Small intestine (tissue), 7 donors: ENCODE measurements at regions not wholly inside any gene's neighbourhood (a gene's known extent, or its start where the extent isn't known, plus 50 kb on each side); places are given as distances from the start of the nearest gene placed in this dataset.
"Not testable (repeated sequence)": the region's sequence is repeated elsewhere in the genome, so short reads cannot be mapped to it uniquely, and the experiment has no call there.

Source experiments
- DNase-seq, 2 donors: peaks; one replicate each; pipeline versions ENCODE4 v3.0.0 to v3.0.0-alpha.2; 2013
- FAIRE-seq: peaks from 2 replicates; lab custom pipeline; 2012; peaks lifted over from hg19 to GRCh38; lab: Jason Lieb, UNC
- H3K27ac ChIP-seq, 3 donors: one replicate each; pipeline ENCODE4 v1.5.1; 2013; ENCODE audit warnings: low read length in 2 of 3, mild to moderate bottlenecking in 2 of 3, control low read depth in 1 of 3, inconsistent platforms in 1 of 3, low read depth in 1 of 3, moderate library complexity in 1 of 3
- H3K27me3 ChIP-seq, 3 donors: one replicate each; pipeline ENCODE4 v1.6.1; 2013; ENCODE audit warnings: low read length in 3 of 3, inconsistent platforms in 1 of 3; ENCODE audit not compliant: control insufficient read depth in 3 of 3, insufficient read depth in 3 of 3
- H3K36me3 ChIP-seq, 3 donors: one replicate each; pipeline ENCODE4 v1.6.1; 2013; ENCODE audit warnings: low read length in 3 of 3, inconsistent platforms in 1 of 3, low read depth in 1 of 3, mild to moderate bottlenecking in 1 of 3, moderate library complexity in 1 of 3; ENCODE audit not compliant: control insufficient read depth in 3 of 3, insufficient read depth in 2 of 3
- H3K4me1 ChIP-seq, 3 donors: one replicate each; pipeline ENCODE4 v1.6.1; 2013; ENCODE audit warnings: low read length in 2 of 3, inconsistent platforms in 1 of 3, low read depth in 1 of 3, mild to moderate bottlenecking in 1 of 3, moderate library complexity in 1 of 3; ENCODE audit not compliant: control insufficient read depth in 3 of 3, insufficient read depth in 2 of 3
- H3K4me3 ChIP-seq, 3 donors: one replicate each; pipeline ENCODE4 v1.5.1; 2013; ENCODE audit warnings: low read length in 3 of 3, control low read depth in 1 of 3, inconsistent platforms in 1 of 3, low read depth in 1 of 3, mild to moderate bottlenecking in 1 of 3, moderate library complexity in 1 of 3
- H3K9me3 ChIP-seq, 2 donors: one replicate each; pipeline ENCODE4 v1.6.1; 2013; ENCODE audit warnings: low read depth in 1 of 2, low read length in 1 of 2; ENCODE audit not compliant: control insufficient read depth in 2 of 2, insufficient read depth in 1 of 2
- WGBS, 3 donors: extraction: QIAGEN DNeasy Blood & Tissue Kit; methylation state at CpG; one replicate each; pipeline ENCODE4 v1.1.7; 2013; 5-methylcytosine and 5-hydroxymethylcytosine counted together
- donor health status: healthy with polysubstance abuse.
- donor health status: control.
- donor health status: control.
- donor health status: Bipolar disorder and iron deficiency.
- donor health status: healthy.

DNA sequence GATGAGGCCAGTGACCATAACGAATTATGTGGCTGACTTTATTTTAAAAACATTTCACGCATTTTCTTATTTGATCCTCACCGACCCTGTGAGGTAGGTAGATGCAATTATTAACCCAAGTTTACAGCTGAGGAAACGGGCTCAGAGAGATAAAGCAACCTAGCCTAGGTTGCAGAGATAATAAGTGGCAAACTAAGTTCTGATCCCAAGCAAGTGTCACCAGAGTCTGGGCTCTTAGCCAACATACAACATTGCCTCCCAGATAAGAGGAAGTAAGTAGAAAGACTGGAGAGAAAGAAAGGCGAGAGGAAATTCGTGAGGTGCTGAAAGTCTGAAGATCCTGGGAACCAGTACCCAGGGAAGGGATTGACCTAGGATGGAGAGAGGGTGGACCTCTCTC lies 77.4 kb upstream of the GPR50 start:
- no peaks in the 10 kb centered on the region for H3K9me3 ChIP-seq
- H3K36me3 ChIP-seq = no peaks in the 10 kb centered on the region
- no peak overlapping the region for H3K27ac ChIP-seq
- H3K4me3 ChIP-seq = no peak overlapping the region
- 7 to 32% (median 16%) methylated on average over 6 of the region's 6 CpGs for WGBS, 3 donors
- FAIRE-seq = no peak
- H3K27me3 ChIP-seq = no peaks in the 10 kb centered on the region
- peak; percentile 2 to 74 for DNase-seq
- H3K4me1 ChIP-seq = no peaks in the 10 kb centered on the region

- 30 to 75% (median 58%) methylated on average over 1 of the region's 1 CpG for WGBS, 3 donors
- DNase-seq = no peak
- no peak for FAIRE-seq
These were observed 75.6 kb upstream of the GPR50 start for GRCh38 chrX:151100799-151101198.

GRCh38 chrX:151113200-151113599 lies 63.2 kb upstream of the GPR50 start:
- H3K27me3 ChIP-seq, H3K36me3 ChIP-seq, H3K27ac ChIP-seq, H3K4me3 ChIP-seq, FAIRE-seq, DNase-seq, H3K4me1 ChIP-seq, H3K9me3 ChIP-seq: not testable (repeated sequence)
- 71 to 83% (median 82%) methylated on average over 3 of the region's 3 CpGs for WGBS, 3 donors

More at GRCh38 chrX:151100799-151101198, 75.6 kb upstream of the GPR50 start:
- no peaks in the 10 kb centered on the region for H3K9me3 ChIP-seq
- H3K4me1 ChIP-seq = no peaks in the 10 kb centered on the region
- H3K4me3 ChIP-seq = no peak overlapping the region
- H3K27ac ChIP-seq = no peak overlapping the region
- H3K27me3 ChIP-seq = no peaks in the 10 kb centered on the region
- no peaks in the 10 kb centered on the region for H3K36me3 ChIP-seq
